SH-SY5Y (cell line): ENCODE measurements at regions not wholly inside any gene's neighbourhood (a gene's known extent, or its start where the extent isn't known, plus 50 kb on each side); places are given as distances from the start of the nearest gene placed in this dataset.

Experiments used
- GATA2 ChIP-seq: IDR thresholded peaks from 2 replicates; pipeline ENCODE4 v1.6.1; 2011; ENCODE audit warnings: mild to moderate bottlenecking, low read depth, low read length
- GATA3 ChIP-seq: IDR thresholded peaks from 2 replicates; pipeline ENCODE4 v1.6.1; 2011; ENCODE audit warnings: low read depth, mild to moderate bottlenecking, low read length, moderate library complexity

DNA sequence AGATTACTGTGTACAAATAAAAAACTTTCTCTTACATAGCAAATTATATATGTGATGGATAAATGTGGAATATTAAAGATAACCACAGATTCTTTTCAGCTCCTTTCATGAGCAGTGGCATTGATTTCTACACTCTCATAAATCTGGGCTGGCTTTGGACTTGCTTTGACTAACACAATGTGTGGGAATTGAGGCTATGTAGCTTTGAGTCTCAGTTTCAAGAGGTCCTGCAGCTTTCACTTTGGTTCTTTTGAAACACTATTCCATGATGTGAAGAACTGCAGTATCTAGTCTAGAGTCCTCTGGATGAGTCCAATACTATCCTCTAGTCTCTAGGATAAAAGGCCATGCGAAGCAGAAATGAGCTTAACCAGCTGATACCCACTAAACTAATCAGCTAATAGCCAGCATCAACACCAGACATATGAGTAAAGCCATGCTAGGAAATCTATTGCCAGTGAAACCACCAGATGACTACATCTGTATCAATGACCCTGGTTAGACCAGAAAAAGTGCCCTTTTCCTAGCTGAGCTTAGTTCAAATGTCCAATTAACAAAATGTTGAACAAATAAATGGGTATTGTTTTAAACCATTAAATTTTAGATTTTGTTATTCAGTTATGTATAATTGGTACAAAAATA, 274.9 kb upstream of the ZPLD1 start:
- TF ChIP-seq GATA2 (no peak), GATA3 (no peak)
